SK-N-SH treated with all-trans-retinoic acid at 6 μM for 48 hours (cell line): ENCODE measurements at regions not wholly inside any gene's neighbourhood (a gene's known extent, or its start where the extent isn't known, plus 50 kb on each side); places are given as distances from the start of the nearest gene placed in this dataset.

ENCODE experiments used
- ARNTL ChIP-seq: fragments of 450-650 bp; formaldehyde crosslinking; IDR thresholded peaks from 2 replicates; pipeline ENCODE4 v1.5.0; 2020; ENCODE audit warnings: low read depth, mild to moderate bottlenecking, moderate library complexity, borderline replicate concordance
- GLIS3 ChIP-seq: fragments of 250-450 bp; sonication (Bioruptor Pico); IDR thresholded peaks from 2 replicates; pipeline ENCODE4 v1.5.0; 2020; ENCODE audit warnings: mild to moderate bottlenecking, moderate library complexity
- OSR1 ChIP-seq: fragments of 250-450 bp; sonication (Bioruptor Pico); IDR thresholded peaks from 2 replicates; pipeline ENCODE4 v1.8.0; 2022; ENCODE audit warnings: moderate library complexity, mild to moderate bottlenecking, inconsistent platforms
- PATZ1 ChIP-seq: fragments of 250-450 bp; sonication (Bioruptor Pico); IDR thresholded peaks from 2 replicates; pipeline ENCODE4 v1.8.0; 2020; ENCODE audit warnings: mild to moderate bottlenecking, moderate library complexity, borderline replicate concordance
- RARB ChIP-seq: fragments of 250-450 bp; sonication (Bioruptor Pico); IDR thresholded peaks from 2 replicates; pipeline ENCODE4 v1.8.0; 2021; ENCODE audit warnings: mild to moderate bottlenecking, moderate library complexity
- TOX ChIP-seq: fragments of 250-450 bp; sonication (Bioruptor Pico); IDR thresholded peaks from 2 replicates; pipeline ENCODE4 v1.8.0; 2021; ENCODE audit warnings: mild to moderate bottlenecking, moderate library complexity, borderline replicate concordance
- ZC3H10 ChIP-seq: fragments of 250-450 bp; sonication (Bioruptor Pico); IDR thresholded peaks from 2 replicates; pipeline ENCODE4 v1.5.1; 2021; ENCODE audit warnings: mild to moderate bottlenecking, moderate library complexity
- ZFP30 ChIP-seq: fragments of 450-650 bp; formaldehyde crosslinking; IDR thresholded peaks from 2 replicates; pipeline ENCODE4 v1.5.0; 2022; ENCODE audit warnings: mild to moderate bottlenecking, moderate library complexity
- ZNF8 ChIP-seq: fragments of 450-650 bp; formaldehyde crosslinking; IDR thresholded peaks from 2 replicates; pipeline ENCODE4 v1.5.0; 2020; ENCODE audit warnings: mild to moderate bottlenecking, moderate library complexity

GRCh38 chr7:121744319-121744718 is 128.6 kb upstream of the PTPRZ1 start:
- TF ChIP-seq GLIS3 (CRISPR knock-in tag): no peak
- TF ChIP-seq RARB (CRISPR knock-in tag): no peak
- no peak for TF ChIP-seq ZFP30 (CRISPR knock-in tag)
- no peak for TF ChIP-seq TOX (CRISPR knock-in tag)
- TF ChIP-seq PATZ1 (CRISPR knock-in tag): no peak
- no peak for TF ChIP-seq ZNF8 (CRISPR knock-in tag)
- no peak for TF ChIP-seq ARNTL (CRISPR knock-in tag)
- no peak for TF ChIP-seq ZC3H10
- no peak for TF ChIP-seq OSR1 (CRISPR knock-in tag)
